ENCODE measurements at regions not wholly inside any gene's neighbourhood (a gene's known extent, or its start where the extent isn't known, plus 50 kb on each side); places are given as distances from the start of the nearest gene placed in this dataset.

GRCh38 chr4:128470492-128471053 is 183.0 kb upstream of the PGRMC2 start:
- H3K9me3 Mint-ChIP-seq (ENCODE audit: insufficient read depth) = no peaks in the 10 kb centered on the region
- H3K4me3 Mint-ChIP-seq = no peak overlapping the region
- ChIA-PET POLR2A (no interaction called here), CTCF (interaction anchor here (3.0 kb wide), 1 partner anchor 17 kb away, joined by 10 read pairs; no protein-coding TSS in a partner anchor)
- H3K27me3 Mint-ChIP-seq (ENCODE audit: low read depth) = no peaks in the 10 kb centered on the region
- no peak overlapping the region for H3K27ac Mint-ChIP-seq
- no peaks in the 10 kb centered on the region for H3K36me3 Mint-ChIP-seq (ENCODE audit: low read depth)
- ATAC-seq (no peak), DNase-seq (no peak)
- H3K4me1 Mint-ChIP-seq (ENCODE audit: low read depth) = no peaks in the 10 kb centered on the region

- DNase-seq (no peak), ATAC-seq (no peak)
- ChIA-PET CTCF (interaction anchor here (2.2 kb wide), 1 partner anchor 14 kb away, joined by 5 read pairs; no protein-coding TSS in a partner anchor), POLR2A (no interaction called here)
- Mint-ChIP-seq H3K27ac (no peak overlapping the region), H3K4me1 (ENCODE audit: low read depth) (no peaks in the 10 kb centered on the region), H3K9me3 (ENCODE audit: insufficient read depth) (no peaks in the 10 kb centered on the region), H3K27me3 (ENCODE audit: low read depth) (no peaks in the 10 kb centered on the region), H3K4me3 (no peak overlapping the region), H3K36me3 (ENCODE audit: low read depth) (no peaks in the 10 kb centered on the region)
Measured at GRCh38 chr4:128468123-128468989, 180.7 kb upstream of the PGRMC2 start.

DNA sequence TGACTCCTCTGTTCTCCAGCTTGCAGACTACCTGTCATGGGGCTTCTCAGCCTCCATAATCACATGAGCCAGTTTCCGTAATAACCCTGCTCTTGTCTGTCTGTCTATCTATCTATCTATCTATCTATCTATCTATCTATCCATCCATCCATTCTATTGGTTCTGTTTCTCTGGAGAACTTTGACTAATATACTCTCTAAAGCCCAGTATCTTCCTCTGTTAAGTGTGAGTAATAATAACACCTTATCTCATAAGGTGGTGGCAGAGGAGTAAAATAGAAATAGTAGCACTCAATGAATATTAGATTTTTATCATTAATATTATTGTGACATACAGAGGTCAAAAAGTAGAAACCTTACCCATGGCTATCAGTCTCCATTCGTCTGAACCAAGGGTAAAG is 177.9 kb upstream of the PGRMC2 start:
- ChIA-PET POLR2A (no interaction called here), CTCF (no interaction called here)
- Mint-ChIP-seq H3K27me3 (ENCODE audit: low read depth) (no peaks in the 10 kb centered on the region), H3K4me3 (no peak overlapping the region), H3K4me1 (ENCODE audit: low read depth) (no peaks in the 10 kb centered on the region), H3K27ac (no peak overlapping the region), H3K36me3 (ENCODE audit: low read depth) (no peaks in the 10 kb centered on the region), H3K9me3 (ENCODE audit: insufficient read depth) (no peaks in the 10 kb centered on the region)
- DNase-seq (no peak), ATAC-seq (no peak)

- POLR2A ChIA-PET = no interaction called here
- no peak for DNase-seq
- no peak overlapping the region for H3K27ac Mint-ChIP-seq
Measured at GRCh38 chr4:128463006-128463405, 175.4 kb upstream of the PGRMC2 start.

GRCh38 chr4:128462103-128462783 is 174.6 kb upstream of the PGRMC2 start:
- no peaks in the 10 kb centered on the region for H3K27me3 Mint-ChIP-seq (ENCODE audit: low read depth)
- no peak overlapping the region for H3K4me3 Mint-ChIP-seq
- H3K4me1 Mint-ChIP-seq (ENCODE audit: low read depth) = no peaks in the 10 kb centered on the region
- H3K9me3 Mint-ChIP-seq (ENCODE audit: insufficient read depth) = no peaks in the 10 kb centered on the region
- H3K36me3 Mint-ChIP-seq (ENCODE audit: low read depth) = no peaks in the 10 kb centered on the region
- CTCF ChIA-PET = interaction anchor here (1.0 kb wide), 1 partner anchor 10 kb away, joined by 3 read pairs; no protein-coding TSS in a partner anchor
- no peak for DNase-seq
- ATAC-seq = no peak
- no peak overlapping the region for H3K27ac Mint-ChIP-seq
- POLR2A ChIA-PET = no interaction called here

More at GRCh38 chr4:128463006-128463405, 175.4 kb upstream of the PGRMC2 start:
- H3K36me3 Mint-ChIP-seq (ENCODE audit: low read depth) = no peaks in the 10 kb centered on the region
- CTCF ChIA-PET = no interaction called here
- H3K4me3 Mint-ChIP-seq = no peak overlapping the region
- no peak for ATAC-seq
- no peaks in the 10 kb centered on the region for H3K4me1 Mint-ChIP-seq (ENCODE audit: low read depth)
- no peaks in the 10 kb centered on the region for H3K27me3 Mint-ChIP-seq (ENCODE audit: low read depth)
- H3K9me3 Mint-ChIP-seq (ENCODE audit: insufficient read depth) = no peaks in the 10 kb centered on the region

GRCh38 chr4:128461291-128462102 is 173.9 kb upstream of the PGRMC2 start:
- Mint-ChIP-seq H3K27ac (no peak overlapping the region), H3K9me3 (ENCODE audit: insufficient read depth) (no peaks in the 10 kb centered on the region), H3K4me1 (ENCODE audit: low read depth) (no peaks in the 10 kb centered on the region), H3K36me3 (ENCODE audit: low read depth) (no peaks in the 10 kb centered on the region), H3K4me3 (no peak overlapping the region), H3K27me3 (ENCODE audit: low read depth) (no peaks in the 10 kb centered on the region)
- DNase-seq (no peak), ATAC-seq (no peak)
- POLR2A ChIA-PET = no interaction called here
- CTCF ChIA-PET = interaction anchor here (1.0 kb wide), 1 partner anchor 9 kb away, joined by 3 read pairs; no protein-coding TSS in a partner anchor

DNA sequence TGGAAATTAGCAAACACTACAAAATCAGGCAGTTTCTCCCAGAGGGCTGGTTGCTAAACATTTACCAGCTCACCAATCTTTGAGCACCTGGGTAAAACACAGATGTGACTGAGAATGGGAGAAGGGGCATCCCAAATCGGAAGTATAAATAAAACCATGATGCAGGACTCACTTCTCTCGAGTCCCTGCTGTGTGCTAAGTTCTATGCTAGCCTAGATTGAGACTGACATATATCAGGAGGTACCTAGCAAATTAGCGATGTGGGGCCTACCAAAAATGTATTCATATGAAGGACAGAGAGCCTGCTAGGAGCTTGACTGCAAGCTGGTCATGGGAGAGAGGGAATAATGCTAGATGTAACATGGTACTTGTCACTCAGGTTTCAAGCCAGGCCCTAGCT is 171.9 kb upstream of the PGRMC2 start:
- Mint-ChIP-seq H3K9me3 (ENCODE audit: insufficient read depth) (no peaks in the 10 kb centered on the region), H3K27me3 (ENCODE audit: low read depth) (no peaks in the 10 kb centered on the region), H3K4me3 (no peak overlapping the region), H3K36me3 (ENCODE audit: low read depth) (no peaks in the 10 kb centered on the region), H3K27ac (no peak overlapping the region), H3K4me1 (ENCODE audit: low read depth) (peaks cover 2% of the 10 kb centered on the region)
- ATAC-seq = no peak
- DNase-seq = no peak
- ChIA-PET POLR2A (no interaction called here), CTCF (no interaction called here)

- Mint-ChIP-seq H3K4me3 (no peak overlapping the region), H3K27me3 (ENCODE audit: low read depth) (no peaks in the 10 kb centered on the region), H3K4me1 (ENCODE audit: low read depth) (peaks cover 7% of the 10 kb centered on the region), H3K9me3 (ENCODE audit: insufficient read depth) (no peaks in the 10 kb centered on the region), H3K27ac (no peak overlapping the region), H3K36me3 (ENCODE audit: low read depth) (no peaks in the 10 kb centered on the region)
- POLR2A ChIA-PET = no interaction called here
- ATAC-seq (no peak), DNase-seq (no peak)
- CTCF ChIA-PET = no interaction called here
Measured at GRCh38 chr4:128458816-128459215, 171.2 kb upstream of the PGRMC2 start.

- Mint-ChIP-seq H3K4me3 (no peak overlapping the region), H3K4me1 (ENCODE audit: low read depth) (peaks cover 7% of the 10 kb centered on the region), H3K27me3 (ENCODE audit: low read depth) (peaks cover 2% of the 10 kb centered on the region), H3K27ac (no peak overlapping the region), H3K36me3 (ENCODE audit: low read depth) (no peaks in the 10 kb centered on the region), H3K9me3 (ENCODE audit: insufficient read depth) (no peaks in the 10 kb centered on the region)
- no peak for ATAC-seq
- DNase-seq = no peak
- CTCF ChIA-PET = no interaction called here
- POLR2A ChIA-PET = no interaction called here
Measured at GRCh38 chr4:128457726-128458125, 170.1 kb upstream of the PGRMC2 start.

DNA sequence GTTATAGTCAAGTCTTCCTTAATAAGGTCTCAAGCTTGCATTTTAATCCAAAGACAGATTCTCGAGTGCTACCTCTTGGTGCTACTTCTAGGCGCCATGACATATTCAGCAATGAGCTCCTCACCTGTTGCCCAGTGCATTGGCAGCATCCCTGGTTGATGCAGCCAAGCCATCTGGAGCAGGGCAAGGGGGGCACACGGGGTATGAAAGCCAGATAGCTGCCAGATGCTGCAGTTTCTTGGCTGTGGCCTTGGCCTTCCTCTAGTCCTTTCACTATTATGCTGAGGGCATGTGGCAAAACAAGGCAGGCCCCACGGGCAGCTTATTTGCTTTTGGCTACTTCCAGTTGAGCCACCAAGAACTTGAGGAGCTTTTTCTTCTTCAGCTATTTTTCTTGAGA is 168.6 kb upstream of the PGRMC2 start:
- no peaks in the 10 kb centered on the region for H3K9me3 Mint-ChIP-seq (ENCODE audit: insufficient read depth)
- H3K4me1 Mint-ChIP-seq (ENCODE audit: low read depth) = peaks cover 7% of the 10 kb centered on the region
- no peak overlapping the region for H3K27ac Mint-ChIP-seq
- H3K36me3 Mint-ChIP-seq (ENCODE audit: low read depth) = no peaks in the 10 kb centered on the region
- H3K27me3 Mint-ChIP-seq (ENCODE audit: low read depth) = peaks cover 2% of the 10 kb centered on the region
- CTCF ChIA-PET = interaction anchor here (0.6 to 1.3 kb wide), 2 partner anchors 42 to 130 kb away, joined by 3 read pairs; no protein-coding TSS in a partner anchor
- POLR2A ChIA-PET = interaction anchor here (0.8 kb wide), 1 partner anchor 356 kb away, joined by 3 read pairs; no protein-coding TSS in a partner anchor
- H3K4me3 Mint-ChIP-seq = no peak overlapping the region
- DNase-seq = no peak
- no peak for ATAC-seq

DNA sequence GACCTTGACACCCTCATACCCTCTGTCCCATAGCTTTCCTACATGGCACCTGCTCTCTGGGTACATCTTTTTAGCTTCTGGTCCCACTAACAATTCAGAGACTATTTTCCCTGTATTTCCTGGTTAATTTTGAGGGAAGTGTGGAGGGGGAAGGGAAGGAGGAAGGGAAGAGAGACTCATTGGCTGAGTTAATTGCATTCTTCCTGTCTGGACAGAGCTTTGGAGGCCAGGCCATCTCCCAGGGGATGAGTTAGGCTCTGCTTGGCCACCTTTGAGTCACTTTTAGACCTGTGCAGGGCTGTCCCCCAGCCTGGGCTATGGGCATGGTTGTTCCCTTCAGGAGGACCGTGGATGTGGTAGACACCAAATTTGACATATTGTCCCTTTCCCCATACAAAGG is 167.9 kb upstream of the PGRMC2 start:
- H3K4me1 Mint-ChIP-seq (ENCODE audit: low read depth) = peaks cover 7% of the 10 kb centered on the region
- no peak for DNase-seq
- H3K27me3 Mint-ChIP-seq (ENCODE audit: low read depth) = peaks cover 2% of the 10 kb centered on the region
- H3K36me3 Mint-ChIP-seq (ENCODE audit: low read depth) = no peaks in the 10 kb centered on the region
- no peaks in the 10 kb centered on the region for H3K9me3 Mint-ChIP-seq (ENCODE audit: insufficient read depth)
- H3K27ac Mint-ChIP-seq = no peak overlapping the region
- ChIA-PET CTCF (interaction anchor here (0.6 to 2.9 kb wide), 10 partner anchors 9 to 129 kb away, joined by 3 to 10 read pairs (median 4); no protein-coding TSS in a partner anchor), POLR2A (no interaction called here)
- H3K4me3 Mint-ChIP-seq = no peak overlapping the region
- no peak for ATAC-seq
